ENCODE measurements at regions not wholly inside any gene's neighbourhood (a gene's known extent, or its start where the extent isn't known, plus 50 kb on each side); places are given as distances from the start of the nearest gene placed in this dataset.

GRCh38 chr3:153061938-153062528 lies 100.0 kb upstream of the RAP2B start:
- TF ChIP-seq CTCF (IDR thresholded peaks at IDR 0.05) = no peak

GRCh38 chr3:153063337-153063736 lies 98.7 kb upstream of the RAP2B start:
- TF ChIP-seq CTCF (IDR thresholded peaks at IDR 0.05) = no peak

- no peak for TF ChIP-seq CTCF (IDR thresholded peaks at IDR 0.05)
Measured at GRCh38 chr3:153066983-153067382, 95.0 kb upstream of the RAP2B start.

GRCh38 chr3:153069598-153070510 lies 92.2 kb upstream of the RAP2B start:
- no peak for TF ChIP-seq CTCF (IDR thresholded peaks at IDR 0.05)

- no peak for TF ChIP-seq CTCF (IDR thresholded peaks at IDR 0.05)
Measured at GRCh38 chr3:153070511-153070868, 91.5 kb upstream of the RAP2B start.

- no peak for TF ChIP-seq CTCF (IDR thresholded peaks at IDR 0.05)
Measured at GRCh38 chr3:153072382-153072781, 89.6 kb upstream of the RAP2B start.

GRCh38 chr3:153072856-153073255 lies 89.2 kb upstream of the RAP2B start:
- TF ChIP-seq CTCF (IDR thresholded peaks at IDR 0.05) = no peak
